ENCODE measurements at regions not wholly inside any gene's neighbourhood (a gene's known extent, or its start where the extent isn't known, plus 50 kb on each side); places are given as distances from the start of the nearest gene placed in this dataset.

DNA sequence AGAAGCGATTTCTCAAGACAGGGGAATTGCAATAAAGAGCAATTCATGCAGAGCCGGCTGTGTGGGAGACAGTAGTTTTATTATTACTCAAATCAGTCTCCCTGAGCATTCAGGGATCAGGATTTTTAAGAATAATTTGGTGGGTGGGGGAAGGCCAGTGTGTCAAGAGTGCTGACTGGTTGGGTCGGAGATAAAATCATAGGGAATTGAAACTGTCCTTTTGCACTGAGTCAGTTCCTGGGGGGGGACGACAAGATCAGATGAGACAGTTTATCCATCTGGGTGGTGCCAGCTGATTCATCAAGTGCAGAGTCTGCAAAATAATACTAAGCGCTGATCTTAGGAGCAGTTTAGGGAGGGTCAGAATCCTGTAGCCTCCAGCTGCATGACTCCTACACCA lies 502.4 kb downstream of the NLGN4X start:
- dilution Hi-C loops (cut with MboI; ENCODE audit: extremely low pct_ligation_motif_present, low sequenced_read_pairs) (no loop called here), intact Hi-C loops (cut with micrococcal nuclease) (no loop called here)
- no peak for FAIRE-seq
- Histone ChIP-seq H3K27me3 (ENCODE audit: control insufficient read depth in 2 of 2, insufficient read depth in 2 of 2, low read length in 2 of 2) (no peaks in the 10 kb centered on the region), H3K27ac (ENCODE audit: insufficient read depth, low read depth, low read length) (no peak overlapping the region), H3K4me3 (replicated peaks in 1 of 3; ENCODE audit: insufficient read depth in 1 of 3, low read depth in 1 of 3, low read length in 3 of 3) (no peak overlapping the region), H3K36me3 (ENCODE audit: control insufficient read depth in 2 of 2, extremely low read depth in 1 of 2, insufficient read depth in 2 of 2, low read length in 2 of 2) (no peaks in the 10 kb centered on the region), H4K20me1 (replicated peaks; ENCODE audit: control insufficient read depth, extremely low read depth, insufficient read depth, low read length) (no peaks in the 10 kb centered on the region), H3K9me1 (replicated peaks; ENCODE audit: control insufficient read depth, extremely low read depth, insufficient read depth, low read length) (no peaks in the 10 kb centered on the region), H3K4me1 (ENCODE audit: control insufficient read depth, extremely low read depth, insufficient read depth, low read length) (no peaks in the 10 kb centered on the region), H3K4me2 (ENCODE audit: insufficient read depth, low read length) (no peak overlapping the region), H3K9me3 (replicated peaks; ENCODE audit: control insufficient read depth, insufficient read depth, low read length) (no peaks in the 10 kb centered on the region), H2AFZ (ENCODE audit: low read depth, low read length) (no peak overlapping the region), H3K9ac (replicated peaks; ENCODE audit: extremely low read depth, insufficient read depth, low read length) (no peak overlapping the region), H3K79me2 (ENCODE audit: control insufficient read depth, insufficient read depth, low read length) (no peaks in the 10 kb centered on the region)
- POLR2A ChIA-PET = no interaction called here
- TF ChIP-seq JUN (IDR thresholded peaks at IDR 0.05; ENCODE audit: borderline replicate concordance, insufficient read depth, insufficient read length, low read depth) = no peak
- DNase-seq (ENCODE audit: low read depth, low spot score) = no peak
- no TSS peak for BruUV-seq (replicated peaks)
- CTCF ChIA-PET = no interaction called here

DNA sequence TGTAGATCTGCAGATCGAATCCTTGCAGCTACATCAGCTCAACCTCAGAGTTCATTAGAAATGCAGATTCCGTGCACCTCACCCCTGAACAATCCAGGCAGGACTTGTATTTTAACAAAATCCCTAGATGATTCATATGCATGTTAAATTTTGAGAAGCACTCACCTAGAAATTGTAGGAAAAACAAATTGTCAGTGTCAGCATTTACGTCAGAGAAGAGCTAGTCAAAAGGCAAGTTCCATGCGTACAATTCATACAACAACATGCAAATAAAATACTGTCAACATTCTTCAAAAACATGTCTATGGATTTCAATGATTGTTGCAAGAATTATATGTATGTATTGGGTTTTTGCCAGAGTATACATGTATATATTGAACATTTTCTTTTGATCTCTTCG lies 504.5 kb downstream of the NLGN4X start:
- H3K9ac ChIP-seq (replicated peaks; ENCODE audit: extremely low read depth, insufficient read depth, low read length) = no peak overlapping the region
- no TSS peak for BruUV-seq (replicated peaks)
- H3K4me2 ChIP-seq (ENCODE audit: insufficient read depth, low read length) = no peak overlapping the region
- no peaks in the 10 kb centered on the region for H4K20me1 ChIP-seq (replicated peaks; ENCODE audit: control insufficient read depth, extremely low read depth, insufficient read depth, low read length)
- H3K27me3 ChIP-seq (ENCODE audit: control insufficient read depth in 2 of 2, insufficient read depth in 2 of 2, low read length in 2 of 2) = no peaks in the 10 kb centered on the region
- no peaks in the 10 kb centered on the region for H3K36me3 ChIP-seq (ENCODE audit: control insufficient read depth in 2 of 2, extremely low read depth in 1 of 2, insufficient read depth in 2 of 2, low read length in 2 of 2)
- intact Hi-C loops (cut with micrococcal nuclease) (no loop called here), dilution Hi-C loops (cut with MboI; ENCODE audit: extremely low pct_ligation_motif_present, low sequenced_read_pairs) (no loop called here)
- H3K27ac ChIP-seq (ENCODE audit: insufficient read depth, low read depth, low read length) = no peak overlapping the region
- H3K4me3 ChIP-seq (replicated peaks in 1 of 3; ENCODE audit: insufficient read depth in 1 of 3, low read depth in 1 of 3, low read length in 3 of 3) = no peak overlapping the region
- H3K4me1 ChIP-seq (ENCODE audit: control insufficient read depth, extremely low read depth, insufficient read depth, low read length) = no peaks in the 10 kb centered on the region
- H2AFZ ChIP-seq (ENCODE audit: low read depth, low read length) = no peak overlapping the region
- DNase-seq (ENCODE audit: low read depth, low spot score) = no peak
- CTCF ChIA-PET = no interaction called here
- H3K9me1 ChIP-seq (replicated peaks; ENCODE audit: control insufficient read depth, extremely low read depth, insufficient read depth, low read length) = no peaks in the 10 kb centered on the region
- POLR2A ChIA-PET = no interaction called here
- H3K9me3 ChIP-seq (replicated peaks; ENCODE audit: control insufficient read depth, insufficient read depth, low read length) = no peaks in the 10 kb centered on the region
- no peaks in the 10 kb centered on the region for H3K79me2 ChIP-seq (ENCODE audit: control insufficient read depth, insufficient read depth, low read length)
- TF ChIP-seq POLR2A (IDR thresholded peaks at IDR 0.05; ENCODE audit: low read depth, low read length) (no peak), MYC (IDR thresholded peaks at IDR 0.05; ENCODE audit: low read depth, low read length) (no peak), FOS (IDR thresholded peaks at IDR 0.05; ENCODE audit: borderline replicate concordance, insufficient read depth, low read length) (no peak), POLR2AphosphoS5 (IDR thresholded peaks at IDR 0.05; ENCODE audit: insufficient read depth, low read depth, low read length) (no peak), JUN (IDR thresholded peaks at IDR 0.05; ENCODE audit: borderline replicate concordance, insufficient read depth, insufficient read length, low read depth) (no peak), GATA2 (IDR thresholded peaks at IDR 0.05; ENCODE audit: insufficient read depth, insufficient read length, low read depth, low read length) (no peak), EZH2 (IDR thresholded peaks at IDR 0.05; ENCODE audit: borderline replicate concordance, low read depth, low read length, severe bottlenecking) (no peak)
- TF ChIP-seq, protein P1, sequence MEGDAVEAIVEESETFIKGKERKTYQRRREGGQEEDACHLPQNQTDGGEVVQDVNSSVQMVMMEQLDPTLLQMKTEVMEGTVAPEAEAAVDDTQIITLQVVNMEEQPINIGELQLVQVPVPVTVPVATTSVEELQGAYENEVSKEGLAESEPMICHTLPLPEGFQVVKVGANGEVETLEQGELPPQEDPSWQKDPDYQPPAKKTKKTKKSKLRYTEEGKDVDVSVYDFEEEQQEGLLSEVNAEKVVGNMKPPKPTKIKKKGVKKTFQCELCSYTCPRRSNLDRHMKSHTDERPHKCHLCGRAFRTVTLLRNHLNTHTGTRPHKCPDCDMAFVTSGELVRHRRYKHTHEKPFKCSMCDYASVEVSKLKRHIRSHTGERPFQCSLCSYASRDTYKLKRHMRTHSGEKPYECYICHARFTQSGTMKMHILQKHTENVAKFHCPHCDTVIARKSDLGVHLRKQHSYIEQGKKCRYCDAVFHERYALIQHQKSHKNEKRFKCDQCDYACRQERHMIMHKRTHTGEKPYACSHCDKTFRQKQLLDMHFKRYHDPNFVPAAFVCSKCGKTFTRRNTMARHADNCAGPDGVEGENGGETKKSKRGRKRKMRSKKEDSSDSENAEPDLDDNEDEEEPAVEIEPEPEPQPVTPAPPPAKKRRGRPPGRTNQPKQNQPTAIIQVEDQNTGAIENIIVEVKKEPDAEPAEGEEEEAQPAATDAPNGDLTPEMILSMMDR (IDR thresholded peaks at IDR 0.05; ENCODE audit: extremely low read depth in 1 of 2, insufficient read depth in 1 of 2, low read depth in 1 of 2, low read length in 2 of 2) = no peak
- TF ChIP-seq, protein P2, sequence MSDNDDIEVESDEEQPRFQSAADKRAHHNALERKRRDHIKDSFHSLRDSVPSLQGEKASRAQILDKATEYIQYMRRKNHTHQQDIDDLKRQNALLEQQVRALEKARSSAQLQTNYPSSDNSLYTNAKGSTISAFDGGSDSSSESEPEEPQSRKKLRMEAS (IDR thresholded peaks at IDR 0.05; ENCODE audit: insufficient read depth, insufficient read length) = no peak
- FAIRE-seq = no peak
